ENCODE measurements at regions not wholly inside any gene's neighbourhood (a gene's known extent, or its start where the extent isn't known, plus 50 kb on each side); places are given as distances from the start of the nearest gene placed in this dataset.

- Mint-ChIP-seq H3K4me1 (ENCODE audit: unreplicated experiment) (peaks cover 5% of the 10 kb centered on the region), H3K27me3 (no peaks in the 10 kb centered on the region), H3K4me3 (no peak overlapping the region), H3K9me3 (peaks cover 4% of the 10 kb centered on the region), H3K27ac (no peak overlapping the region), H3K36me3 (no peaks in the 10 kb centered on the region)
- TF ChIP-seq, protein P1, sequence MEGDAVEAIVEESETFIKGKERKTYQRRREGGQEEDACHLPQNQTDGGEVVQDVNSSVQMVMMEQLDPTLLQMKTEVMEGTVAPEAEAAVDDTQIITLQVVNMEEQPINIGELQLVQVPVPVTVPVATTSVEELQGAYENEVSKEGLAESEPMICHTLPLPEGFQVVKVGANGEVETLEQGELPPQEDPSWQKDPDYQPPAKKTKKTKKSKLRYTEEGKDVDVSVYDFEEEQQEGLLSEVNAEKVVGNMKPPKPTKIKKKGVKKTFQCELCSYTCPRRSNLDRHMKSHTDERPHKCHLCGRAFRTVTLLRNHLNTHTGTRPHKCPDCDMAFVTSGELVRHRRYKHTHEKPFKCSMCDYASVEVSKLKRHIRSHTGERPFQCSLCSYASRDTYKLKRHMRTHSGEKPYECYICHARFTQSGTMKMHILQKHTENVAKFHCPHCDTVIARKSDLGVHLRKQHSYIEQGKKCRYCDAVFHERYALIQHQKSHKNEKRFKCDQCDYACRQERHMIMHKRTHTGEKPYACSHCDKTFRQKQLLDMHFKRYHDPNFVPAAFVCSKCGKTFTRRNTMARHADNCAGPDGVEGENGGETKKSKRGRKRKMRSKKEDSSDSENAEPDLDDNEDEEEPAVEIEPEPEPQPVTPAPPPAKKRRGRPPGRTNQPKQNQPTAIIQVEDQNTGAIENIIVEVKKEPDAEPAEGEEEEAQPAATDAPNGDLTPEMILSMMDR (conservative IDR thresholded peaks at IDR 0.05): no peak
- DNase-seq (ENCODE audit: extremely low spot score, unreplicated experiment): no peak
Measured at GRCh38 chr4:31171362-31171761, 451.2 kb downstream of the PCDH7 start.

DNA sequence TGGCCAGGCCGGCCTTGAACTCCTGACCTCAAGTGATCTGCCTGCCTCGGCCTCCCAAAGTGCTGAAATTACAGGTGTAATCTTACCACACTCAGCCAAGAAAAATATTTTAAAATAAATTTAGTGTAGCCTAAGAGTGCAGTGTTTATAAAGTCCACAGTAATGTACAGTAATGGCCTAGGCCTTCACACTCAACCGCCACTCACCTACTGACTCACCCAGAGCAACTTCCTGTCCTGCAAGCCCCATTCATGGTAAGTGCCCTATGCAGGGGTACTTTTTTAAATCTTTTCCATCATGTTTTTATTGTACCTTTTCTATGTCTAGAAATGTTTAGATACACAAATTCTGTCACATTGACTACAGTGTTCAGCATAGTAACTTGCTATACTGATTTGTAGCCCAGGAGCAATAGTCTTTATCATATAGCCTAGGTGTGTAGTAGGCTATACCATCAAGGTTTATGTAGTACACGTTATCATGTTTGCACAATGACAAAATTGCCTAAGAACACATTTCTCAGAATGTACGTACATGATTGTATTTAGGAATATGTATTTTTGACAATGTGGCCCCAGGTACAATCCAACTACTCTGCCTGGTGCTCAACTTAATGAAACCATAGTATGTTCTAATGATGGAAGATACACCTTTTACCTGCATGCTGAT is 455.2 kb downstream of the PCDH7 start:
- H3K36me3 Mint-ChIP-seq: no peaks in the 10 kb centered on the region
- no peak for DNase-seq (ENCODE audit: extremely low spot score, unreplicated experiment)
- H3K9me3 Mint-ChIP-seq: peaks cover 4% of the 10 kb centered on the region
- H3K4me3 Mint-ChIP-seq: no peak overlapping the region
- no peak overlapping the region for H3K27ac Mint-ChIP-seq
- peaks cover 1% of the 10 kb centered on the region for H3K4me1 Mint-ChIP-seq (ENCODE audit: unreplicated experiment)
- TF ChIP-seq, protein P1 (conservative IDR thresholded peaks at IDR 0.05): no peak
- no peaks in the 10 kb centered on the region for H3K27me3 Mint-ChIP-seq

GRCh38 chr4:31183256-31183655 is 463.1 kb downstream of the PCDH7 start:
- Mint-ChIP-seq H3K27ac (no peak overlapping the region), H3K4me3 (no peak overlapping the region), H3K36me3 (no peaks in the 10 kb centered on the region), H3K9me3 (peaks cover 4% of the 10 kb centered on the region), H3K27me3 (no peaks in the 10 kb centered on the region), H3K4me1 (ENCODE audit: unreplicated experiment) (no peaks in the 10 kb centered on the region)
- TF ChIP-seq, protein P1 (conservative IDR thresholded peaks at IDR 0.05): no peak
- no peak for DNase-seq (ENCODE audit: extremely low spot score, unreplicated experiment)

DNA sequence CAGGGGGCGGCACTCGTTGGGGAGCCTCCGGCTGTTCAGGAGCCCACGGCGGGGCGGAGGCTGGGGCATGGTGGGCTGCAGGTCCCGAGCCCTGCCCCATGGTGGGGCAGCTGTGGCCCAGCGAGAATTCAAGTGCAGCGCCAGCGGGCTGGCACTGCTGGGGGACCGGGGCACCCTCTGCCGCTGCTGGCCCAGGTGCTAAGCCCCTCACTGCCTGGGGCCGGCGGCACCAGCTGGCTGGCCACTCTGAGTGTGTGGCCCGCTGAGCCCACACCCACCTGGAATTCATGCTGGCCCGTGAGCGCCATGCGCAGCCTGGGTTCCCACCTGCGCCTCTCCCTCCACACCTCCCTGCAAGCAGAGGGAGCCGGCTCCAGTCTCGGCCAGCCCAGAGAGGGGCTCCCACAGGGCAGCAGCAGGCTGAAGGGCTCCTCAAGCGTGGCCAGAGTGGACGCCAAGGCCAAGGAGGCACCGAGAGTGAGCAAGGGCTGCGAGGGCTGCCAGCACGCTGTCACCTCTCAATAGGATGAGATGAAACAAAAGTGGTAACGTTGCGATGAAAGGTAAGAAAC is 464.9 kb downstream of the PCDH7 start:
- DNase-seq (ENCODE audit: extremely low spot score, unreplicated experiment): no peak
- TF ChIP-seq, protein P1 (conservative IDR thresholded peaks at IDR 0.05): no peak
- Mint-ChIP-seq H3K4me3 (no peak overlapping the region), H3K9me3 (peaks cover 4% of the 10 kb centered on the region), H3K27ac (no peak overlapping the region), H3K4me1 (ENCODE audit: unreplicated experiment) (no peaks in the 10 kb centered on the region), H3K36me3 (no peaks in the 10 kb centered on the region), H3K27me3 (no peaks in the 10 kb centered on the region)

- H3K4me1 Mint-ChIP-seq (ENCODE audit: unreplicated experiment): peaks cover 8% of the 10 kb centered on the region
- no peaks in the 10 kb centered on the region for H3K36me3 Mint-ChIP-seq
- TF ChIP-seq, protein P1 (conservative IDR thresholded peaks at IDR 0.05): no peak
- H3K27me3 Mint-ChIP-seq: no peaks in the 10 kb centered on the region
- H3K27ac Mint-ChIP-seq: no peak overlapping the region
- H3K9me3 Mint-ChIP-seq: peaks cover 3% of the 10 kb centered on the region
- DNase-seq (ENCODE audit: extremely low spot score, unreplicated experiment): no peak
- H3K4me3 Mint-ChIP-seq: no peak overlapping the region
Measured at GRCh38 chr4:31187979-31188378, 467.8 kb downstream of the PCDH7 start.

Data from type B pancreatic cell (in vitro differentiated cells).